ENCODE measurements at regions not wholly inside any gene's neighbourhood (a gene's known extent, or its start where the extent isn't known, plus 50 kb on each side); places are given as distances from the start of the nearest gene placed in this dataset.

- Histone ChIP-seq H3K9ac (no peak overlapping the region), H2AFZ (no peak overlapping the region), H3K36me3 (ENCODE audit: low read depth) (no peaks in the 10 kb centered on the region), H3K9me3 (ENCODE audit: low read depth) (no peaks in the 10 kb centered on the region), H3F3A (ENCODE audit: insufficient read depth) (no peaks in the 10 kb centered on the region), H4K20me1 (ENCODE audit: insufficient read depth) (no peaks in the 10 kb centered on the region), H3K4me2 (ENCODE audit: unreplicated experiment) (no peak overlapping the region), H3K4me1 (ENCODE audit: insufficient read depth) (no peaks in the 10 kb centered on the region), H3K79me2 (ENCODE audit: insufficient read depth) (no peaks in the 10 kb centered on the region), H3K4me3 (no peak overlapping the region), H3K27me3 (replicated peaks; ENCODE audit: insufficient read depth) (no peaks in the 10 kb centered on the region), H3K27ac (no peak overlapping the region), H3K9me2 (ENCODE audit: insufficient read depth) (no peaks in the 10 kb centered on the region)
- TF ChIP-seq EZH2phosphoT487 (IDR thresholded peaks at IDR 0.05; ENCODE audit: insufficient read depth, low read depth), result no peak
- no peak for TF ChIP-seq EZH2 (IDR thresholded peaks at IDR 0.05; ENCODE audit: insufficient read depth, poor library complexity, severe bottlenecking)
- no peak for DNase-seq
- WGBS, 2 experiments (ENCODE audit: low coverage in 1 of 2, low lambda C conversion rate in 2 of 2, missing lambda C conversion rate in 2 of 2), result 0 to 5% methylated on average over 3 of the region's 3 CpGs
- in situ Hi-C loops (cut with MboI), result no loop called here
Observed at GRCh38 chr4:135072553-135072952, 871.0 kb upstream of the PABPC4L start.

GRCh38 chr4:135065366-135065765 is 863.8 kb upstream of the PABPC4L start:
- no peak overlapping the region for H3K4me3 ChIP-seq
- no peak overlapping the region for H3K27ac ChIP-seq
- no peak overlapping the region for H3K4me2 ChIP-seq (ENCODE audit: unreplicated experiment)
- no peaks in the 10 kb centered on the region for H3K9me2 ChIP-seq (ENCODE audit: insufficient read depth)
- H3K79me2 ChIP-seq (ENCODE audit: insufficient read depth), result no peaks in the 10 kb centered on the region
- no peaks in the 10 kb centered on the region for H3F3A ChIP-seq (ENCODE audit: insufficient read depth)
- in situ Hi-C loops (cut with MboI), result no loop called here
- no peaks in the 10 kb centered on the region for H3K4me1 ChIP-seq (ENCODE audit: insufficient read depth)
- no peaks in the 10 kb centered on the region for H3K36me3 ChIP-seq (ENCODE audit: low read depth)
- no peaks in the 10 kb centered on the region for H3K9me3 ChIP-seq (ENCODE audit: low read depth)
- no peak overlapping the region for H2AFZ ChIP-seq
- H4K20me1 ChIP-seq (ENCODE audit: insufficient read depth), result no peaks in the 10 kb centered on the region
- TF ChIP-seq EZH2phosphoT487 (IDR thresholded peaks at IDR 0.05; ENCODE audit: insufficient read depth, low read depth) (no peak), EZH2 (IDR thresholded peaks at IDR 0.05; ENCODE audit: insufficient read depth, poor library complexity, severe bottlenecking) (no peak)
- no peaks in the 10 kb centered on the region for H3K27me3 ChIP-seq (replicated peaks; ENCODE audit: insufficient read depth)
- H3K9ac ChIP-seq, result no peak overlapping the region
- DNase-seq, result no peak
- 0 to 9% methylated on average over 2 of the region's 2 CpGs for WGBS, 2 experiments (ENCODE audit: low coverage in 1 of 2, low lambda C conversion rate in 2 of 2, missing lambda C conversion rate in 2 of 2)

- Histone ChIP-seq H3K36me3 (ENCODE audit: low read depth) (no peaks in the 10 kb centered on the region), H3K4me1 (ENCODE audit: insufficient read depth) (no peaks in the 10 kb centered on the region), H3K9me2 (ENCODE audit: insufficient read depth) (no peaks in the 10 kb centered on the region), H3K9me3 (ENCODE audit: low read depth) (no peaks in the 10 kb centered on the region), H3K27ac (no peak overlapping the region), H3K4me3 (no peak overlapping the region), H3K27me3 (replicated peaks; ENCODE audit: insufficient read depth) (no peaks in the 10 kb centered on the region), H3F3A (ENCODE audit: insufficient read depth) (no peaks in the 10 kb centered on the region), H3K79me2 (ENCODE audit: insufficient read depth) (no peaks in the 10 kb centered on the region), H2AFZ (no peak overlapping the region), H3K9ac (no peak overlapping the region), H3K4me2 (ENCODE audit: unreplicated experiment) (no peak overlapping the region), H4K20me1 (ENCODE audit: insufficient read depth) (no peaks in the 10 kb centered on the region)
- in situ Hi-C loops (cut with MboI), result no loop called here
- TF ChIP-seq EZH2phosphoT487 (IDR thresholded peaks at IDR 0.05; ENCODE audit: insufficient read depth, low read depth), result no peak
- TF ChIP-seq EZH2 (IDR thresholded peaks at IDR 0.05; ENCODE audit: insufficient read depth, poor library complexity, severe bottlenecking), result no peak
- no peak for DNase-seq
- WGBS, 2 experiments (ENCODE audit: low coverage in 1 of 2, low lambda C conversion rate in 2 of 2, missing lambda C conversion rate in 2 of 2), result 5 to 21% methylated on average over 7 of the region's 7 CpGs
Observed at GRCh38 chr4:135050086-135050717, 848.6 kb upstream of the PABPC4L start.

- no peaks in the 10 kb centered on the region for H3K9me2 ChIP-seq (ENCODE audit: insufficient read depth)
- H2AFZ ChIP-seq, result no peak overlapping the region
- WGBS, 2 experiments (ENCODE audit: low coverage in 1 of 2, low lambda C conversion rate in 2 of 2, missing lambda C conversion rate in 2 of 2), result 7 to 27% methylated on average over 1 of the region's 1 CpG
- no peaks in the 10 kb centered on the region for H3K27me3 ChIP-seq (replicated peaks; ENCODE audit: insufficient read depth)
- H3F3A ChIP-seq (ENCODE audit: insufficient read depth), result no peaks in the 10 kb centered on the region
- H3K9ac ChIP-seq, result no peak overlapping the region
- no peak overlapping the region for H3K4me2 ChIP-seq (ENCODE audit: unreplicated experiment)
- H3K4me3 ChIP-seq, result no peak overlapping the region
- H4K20me1 ChIP-seq (ENCODE audit: insufficient read depth), result no peaks in the 10 kb centered on the region
- H3K9me3 ChIP-seq (ENCODE audit: low read depth), result no peaks in the 10 kb centered on the region
- H3K4me1 ChIP-seq (ENCODE audit: insufficient read depth), result no peaks in the 10 kb centered on the region
- no peaks in the 10 kb centered on the region for H3K79me2 ChIP-seq (ENCODE audit: insufficient read depth)
- H3K36me3 ChIP-seq (ENCODE audit: low read depth), result no peaks in the 10 kb centered on the region
- in situ Hi-C loops (cut with MboI), result no loop called here
- H3K27ac ChIP-seq, result no peak overlapping the region
- DNase-seq, result no peak
- no peak for TF ChIP-seq EZH2 (IDR thresholded peaks at IDR 0.05; ENCODE audit: insufficient read depth, poor library complexity, severe bottlenecking)
- no peak for TF ChIP-seq EZH2phosphoT487 (IDR thresholded peaks at IDR 0.05; ENCODE audit: insufficient read depth, low read depth)
Observed at GRCh38 chr4:135032670-135033069, 831.1 kb upstream of the PABPC4L start.

GRCh38 chr4:135015771-135016170 is 814.2 kb upstream of the PABPC4L start:
- H3K36me3 ChIP-seq (ENCODE audit: low read depth), result no peaks in the 10 kb centered on the region
- WGBS, 2 experiments (ENCODE audit: low coverage in 1 of 2, low lambda C conversion rate in 2 of 2, missing lambda C conversion rate in 2 of 2), result 10 to 18% methylated on average over 5 of the region's 5 CpGs
- H3K9me2 ChIP-seq (ENCODE audit: insufficient read depth), result no peaks in the 10 kb centered on the region
- no peak overlapping the region for H3K4me2 ChIP-seq (ENCODE audit: unreplicated experiment)
- H3K9ac ChIP-seq, result no peak overlapping the region
- H3K79me2 ChIP-seq (ENCODE audit: insufficient read depth), result no peaks in the 10 kb centered on the region
- H3F3A ChIP-seq (ENCODE audit: insufficient read depth), result no peaks in the 10 kb centered on the region
- H3K9me3 ChIP-seq (ENCODE audit: low read depth), result no peaks in the 10 kb centered on the region
- TF ChIP-seq EZH2 (IDR thresholded peaks at IDR 0.05; ENCODE audit: insufficient read depth, poor library complexity, severe bottlenecking), result no peak
- no peak for TF ChIP-seq EZH2phosphoT487 (IDR thresholded peaks at IDR 0.05; ENCODE audit: insufficient read depth, low read depth)
- no peak for DNase-seq
- in situ Hi-C loops (cut with MboI), result no loop called here
- H3K4me3 ChIP-seq, result no peak overlapping the region
- no peaks in the 10 kb centered on the region for H3K4me1 ChIP-seq (ENCODE audit: insufficient read depth)
- H3K27me3 ChIP-seq (replicated peaks; ENCODE audit: insufficient read depth), result no peaks in the 10 kb centered on the region
- no peak overlapping the region for H2AFZ ChIP-seq
- H3K27ac ChIP-seq, result no peak overlapping the region
- H4K20me1 ChIP-seq (ENCODE audit: insufficient read depth), result no peaks in the 10 kb centered on the region

All from GM23248 (cell line).